GM19463 (cell line): ENCODE measurements at regions not wholly inside any gene's neighbourhood (a gene's known extent, or its start where the extent isn't known, plus 50 kb on each side); places are given as distances from the start of the nearest gene placed in this dataset.
"Not testable (repeated sequence)": the region's sequence is repeated elsewhere in the genome, so short reads cannot be mapped to it uniquely, and the experiment has no call there.

Experiments
- ATAC-seq: cut with Tn5 transposase; IDR thresholded peaks from one replicate; pipeline ENCODE4 v1.9.1; 2021; ENCODE audit warnings: mild to moderate bottlenecking, moderate library complexity; ENCODE audit not compliant: unreplicated experiment

- ATAC-seq, result no peak
Measured at GRCh38 chr4:131526686-131527085, 1622.4 kb upstream of the PCDH10 start.

DNA sequence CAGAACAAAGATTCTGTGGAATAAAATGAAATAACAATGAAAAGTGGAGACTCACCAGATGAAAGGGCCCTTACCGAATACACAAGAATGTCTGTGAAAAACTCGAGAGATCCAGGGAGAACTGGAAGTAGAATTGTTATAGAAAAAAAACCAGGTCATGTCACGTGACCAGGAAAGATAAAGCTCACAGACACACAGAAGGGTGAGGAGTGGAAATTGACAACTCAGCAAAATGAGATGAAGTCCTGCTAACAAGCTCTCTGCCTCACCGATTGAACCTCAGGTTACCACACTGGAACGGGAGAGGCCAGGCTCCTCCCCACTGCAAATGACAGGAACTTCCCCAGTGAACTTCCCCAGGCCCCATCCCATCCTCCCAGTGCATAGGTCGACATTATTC lies 1618.0 kb upstream of the PCDH10 start:
- no peak for ATAC-seq

DNA sequence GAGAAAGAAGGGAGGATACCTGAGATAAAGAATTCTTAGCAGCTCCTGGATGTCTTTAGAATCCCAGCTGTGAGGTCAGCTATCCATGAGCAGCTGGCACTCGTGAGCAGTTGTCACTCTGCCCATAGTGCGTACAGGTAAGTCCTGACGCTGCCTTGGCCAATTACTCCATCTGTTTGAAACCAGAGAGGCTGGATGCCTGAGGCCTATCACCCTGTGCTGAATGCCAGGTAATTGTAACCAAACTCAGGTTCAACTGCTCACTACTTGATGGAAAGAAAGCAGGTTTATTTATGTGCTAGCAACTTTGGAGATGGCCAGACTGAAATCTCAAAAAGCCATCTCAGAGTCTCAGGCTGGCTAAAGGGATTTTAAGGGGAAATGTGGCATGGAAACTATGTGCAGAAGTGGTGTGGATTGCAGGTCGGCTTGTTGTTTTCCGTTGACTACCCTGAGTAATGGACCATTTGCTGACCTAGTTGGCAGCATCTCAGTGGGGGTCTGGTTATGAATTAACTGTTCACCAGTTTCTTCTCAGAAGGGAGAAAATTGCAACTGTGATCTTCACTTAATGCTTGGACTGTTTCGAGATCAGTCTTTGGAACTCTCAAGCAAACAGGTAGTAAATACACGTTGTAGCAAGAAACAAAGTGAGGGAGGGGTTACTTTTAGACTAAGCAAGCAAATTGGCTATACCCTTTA lies 1614.0 kb upstream of the PCDH10 start:
- no peak for ATAC-seq

DNA sequence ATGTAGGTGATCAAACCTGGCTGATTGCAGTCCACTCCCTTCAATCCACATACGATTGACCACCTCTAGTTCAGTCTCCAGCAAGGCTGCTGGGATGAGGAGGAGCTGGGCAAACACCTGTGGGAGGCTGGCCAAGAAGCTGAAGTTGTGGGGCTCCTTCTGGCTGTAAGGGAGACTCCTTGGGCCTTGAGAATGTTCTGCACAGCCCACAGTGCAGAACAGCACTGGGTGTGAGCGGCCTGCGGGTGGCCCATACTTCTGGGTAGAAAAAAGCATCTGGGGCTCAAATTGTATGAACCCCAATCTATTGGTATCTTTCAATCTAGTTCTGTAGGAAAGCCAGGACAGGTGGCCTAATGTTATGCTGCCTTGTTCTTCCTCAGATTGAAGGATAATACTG lies 1608.8 kb upstream of the PCDH10 start:
- no peak for ATAC-seq

DNA sequence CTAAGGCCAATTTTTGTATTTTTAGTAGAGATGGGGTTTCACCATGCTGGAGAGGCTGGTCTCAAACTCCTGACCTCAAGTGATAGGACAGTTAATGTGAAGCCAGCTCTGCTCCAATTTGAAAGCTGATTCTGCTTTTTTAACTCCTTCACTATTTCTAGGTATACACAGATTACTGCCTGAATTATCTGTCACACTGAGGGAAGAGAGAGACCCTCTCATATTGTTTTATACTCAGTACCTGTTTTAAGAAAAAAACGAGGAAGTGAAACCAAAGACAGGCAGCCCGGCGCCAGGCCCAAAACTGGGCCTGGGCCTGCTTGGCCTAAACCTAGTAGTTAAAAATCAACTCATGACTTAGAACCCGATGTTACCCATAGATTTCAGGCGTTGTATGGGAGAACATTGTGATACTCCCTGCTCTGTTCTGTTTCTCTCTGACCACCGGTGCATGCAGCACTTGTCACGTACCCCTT lies 1601.5 kb upstream of the PCDH10 start:
- ATAC-seq, result peak; percentile 80

- no peak for ATAC-seq
Measured at GRCh38 chr4:131551306-131551705, 1597.8 kb upstream of the PCDH10 start.

- ATAC-seq, result no peak
Measured at GRCh38 chr4:131566026-131566425, 1583.1 kb upstream of the PCDH10 start.

DNA sequence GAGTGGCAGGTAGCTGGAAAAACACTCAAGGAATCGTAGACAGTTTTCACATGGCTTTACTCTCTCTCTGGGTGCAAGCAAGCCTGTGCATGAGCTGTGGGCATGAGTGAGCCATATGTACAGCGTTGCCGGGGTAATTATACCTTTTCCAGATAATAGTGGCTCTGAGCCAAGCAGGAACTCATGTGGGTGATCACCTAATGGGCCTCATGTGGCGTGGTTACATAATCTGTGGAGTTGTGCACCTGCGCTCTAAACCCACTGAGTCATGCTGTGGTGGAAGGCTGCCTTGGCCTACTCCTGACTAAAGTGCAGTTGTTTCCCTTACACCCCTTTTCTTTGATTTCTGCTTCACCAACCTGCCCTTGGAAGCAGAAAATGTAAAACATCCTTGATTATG lies 1564.5 kb upstream of the PCDH10 start:
- no peak for ATAC-seq

- no peak for ATAC-seq
Measured at GRCh38 chr4:131595140-131595539, 1554.0 kb upstream of the PCDH10 start.

- no peak for ATAC-seq
Measured at GRCh38 chr4:131603705-131604104, 1545.4 kb upstream of the PCDH10 start.

DNA sequence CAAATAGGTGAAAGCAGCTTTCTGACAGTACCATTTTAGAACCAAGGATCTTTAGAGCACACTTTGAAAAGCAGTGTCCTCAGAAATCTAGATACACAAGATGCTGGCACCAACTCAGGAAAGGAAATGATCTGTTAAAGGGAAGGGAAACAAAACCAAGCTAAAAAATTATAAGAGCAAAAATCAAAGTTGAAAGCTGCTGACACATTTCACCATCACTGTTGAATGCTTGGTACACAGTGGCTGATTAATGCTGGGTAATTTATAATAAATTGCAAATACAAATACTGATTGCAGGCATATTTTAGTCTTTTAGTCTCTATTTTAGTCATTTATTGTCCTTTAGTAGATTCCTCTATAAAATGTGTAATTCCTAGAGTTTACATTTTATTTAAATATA lies 1540.1 kb upstream of the PCDH10 start:
- ATAC-seq, result no peak

GRCh38 chr4:131610517-131610916 lies 1538.6 kb upstream of the PCDH10 start:
- ATAC-seq, result not testable (repeated sequence)

DNA sequence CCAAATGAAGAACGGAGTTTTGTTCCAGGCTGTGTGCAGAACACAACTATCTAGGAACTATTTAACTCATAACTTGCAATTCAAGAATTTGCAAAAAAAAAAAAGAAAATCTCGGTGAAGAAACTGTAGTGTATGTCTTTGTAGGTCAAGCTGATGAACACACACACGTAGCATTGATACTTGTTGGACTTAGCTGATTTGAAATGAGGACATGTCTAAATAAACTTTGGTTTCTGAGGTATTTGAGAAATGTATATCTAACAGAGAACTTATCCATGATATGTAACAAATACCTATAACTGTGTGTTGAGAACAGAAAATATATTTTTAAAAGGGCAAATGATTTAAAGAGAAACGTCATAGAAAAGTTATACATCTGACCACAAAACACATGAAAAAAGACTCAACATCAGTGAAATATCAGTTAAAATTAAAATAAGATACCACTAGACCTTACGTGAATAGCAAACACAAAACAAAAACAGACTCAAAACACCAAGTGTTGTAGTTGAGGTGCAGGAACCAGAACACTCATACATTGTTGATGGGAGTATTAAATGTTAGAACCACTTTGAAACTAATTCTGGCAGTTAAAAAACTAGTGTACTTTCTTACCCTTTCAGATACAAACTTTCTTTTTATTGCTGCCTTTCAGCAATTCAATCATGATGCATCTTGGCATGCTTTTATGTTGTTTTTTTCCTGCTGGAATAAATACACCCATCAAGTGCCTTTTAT lies 1535.8 kb upstream of the PCDH10 start:
- peak; percentile 40 for ATAC-seq

GRCh38 chr4:131613824-131614216 lies 1535.3 kb upstream of the PCDH10 start:
- ATAC-seq, result peak; percentile 80

GRCh38 chr4:131632877-131633276 lies 1516.2 kb upstream of the PCDH10 start:
- no peak for ATAC-seq

- no peak for ATAC-seq
Measured at GRCh38 chr4:131635191-131635590, 1513.9 kb upstream of the PCDH10 start.

DNA sequence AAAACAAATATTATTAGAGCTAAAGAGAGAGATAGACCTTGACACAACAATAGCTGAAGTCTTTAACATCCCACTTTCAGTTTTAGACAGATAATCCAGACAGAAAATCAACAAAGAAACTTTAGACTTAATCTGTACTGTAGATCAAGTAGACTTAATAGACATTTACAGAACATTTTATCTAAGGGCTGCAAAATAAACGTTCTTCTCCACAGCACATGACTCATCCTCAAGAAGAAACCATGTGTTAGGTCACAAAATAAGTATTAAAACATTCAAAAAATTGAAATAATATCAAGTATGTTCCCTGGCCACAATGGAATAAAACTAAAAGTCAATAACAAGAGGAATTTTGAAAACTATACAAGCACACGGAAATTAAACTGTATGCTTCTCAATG lies 1510.3 kb upstream of the PCDH10 start:
- no peak for ATAC-seq

DNA sequence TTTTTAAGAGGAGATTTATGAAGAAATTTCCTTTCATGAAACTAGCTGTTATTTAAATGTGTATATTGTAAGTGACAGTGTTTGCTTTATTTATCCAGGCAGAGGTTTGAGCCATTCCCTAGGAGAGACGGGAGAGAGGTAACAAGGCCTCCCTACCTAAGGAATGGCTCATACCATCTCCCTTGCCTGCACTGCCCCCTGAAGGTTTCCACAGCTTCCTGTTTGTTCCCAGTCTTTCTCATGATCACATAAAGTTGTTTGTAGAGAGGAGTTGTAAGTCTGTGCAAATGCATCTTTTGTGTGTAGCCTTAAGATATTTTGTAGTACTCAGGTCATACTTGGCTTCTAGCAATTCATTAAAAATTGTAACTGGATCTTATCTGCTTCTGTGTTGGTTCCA lies 1504.5 kb upstream of the PCDH10 start:
- ATAC-seq, result no peak

GRCh38 chr4:131649227-131649626 lies 1499.9 kb upstream of the PCDH10 start:
- no peak for ATAC-seq

DNA sequence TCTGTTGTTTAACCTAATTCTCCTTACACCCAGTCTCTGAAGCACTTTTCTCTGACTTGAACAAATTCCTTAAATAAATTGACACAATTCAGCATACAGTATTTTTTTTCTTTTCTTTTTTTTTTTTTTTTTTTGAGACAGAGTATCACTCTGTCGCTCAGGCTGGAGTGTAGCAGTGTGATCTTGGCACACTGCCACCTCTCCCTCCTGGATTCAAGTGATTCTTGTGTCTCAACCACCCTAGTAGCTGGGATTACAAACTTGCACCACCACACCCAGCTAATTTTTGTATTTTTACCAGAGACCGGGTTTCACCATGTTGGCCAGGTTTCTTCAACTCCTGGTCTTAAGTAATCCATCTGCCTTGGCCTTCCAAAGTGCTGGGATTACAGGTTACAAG lies 1498.1 kb upstream of the PCDH10 start:
- no peak for ATAC-seq

DNA sequence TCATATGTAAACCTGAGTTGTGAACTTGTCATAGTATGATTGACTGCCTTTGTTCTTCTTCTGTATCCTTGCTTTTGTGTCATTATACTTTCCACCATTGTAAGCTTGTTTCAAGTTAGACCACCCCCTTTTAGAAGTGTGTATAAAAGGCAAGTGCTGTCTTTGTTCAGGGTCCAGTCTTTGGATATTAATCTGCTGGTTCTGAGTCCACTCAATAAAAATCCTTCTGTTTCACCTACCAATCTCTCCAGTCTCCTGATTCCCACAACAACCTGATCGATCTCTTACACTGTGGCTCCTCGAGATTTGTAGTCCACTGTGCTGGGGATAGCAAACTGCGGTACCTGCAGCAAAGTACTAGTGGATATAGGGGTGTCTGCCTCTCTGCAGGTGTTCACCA lies 1465.8 kb upstream of the PCDH10 start:
- not testable (repeated sequence) for ATAC-seq

GRCh38 chr4:131721883-131722282 lies 1427.2 kb upstream of the PCDH10 start:
- no peak for ATAC-seq
